UCSD-AML1 (cell line): ENCODE measurements at regions not wholly inside any gene's neighbourhood (a gene's known extent, or its start where the extent isn't known, plus 50 kb on each side); places are given as distances from the start of the nearest gene placed in this dataset.

ENCODE experiments used
- DNase-seq: peaks from one replicate; lab custom pipeline; 2025; ENCODE audit not compliant: unreplicated experiment; lab: John Stamatoyannopoulos, UW

DNA sequence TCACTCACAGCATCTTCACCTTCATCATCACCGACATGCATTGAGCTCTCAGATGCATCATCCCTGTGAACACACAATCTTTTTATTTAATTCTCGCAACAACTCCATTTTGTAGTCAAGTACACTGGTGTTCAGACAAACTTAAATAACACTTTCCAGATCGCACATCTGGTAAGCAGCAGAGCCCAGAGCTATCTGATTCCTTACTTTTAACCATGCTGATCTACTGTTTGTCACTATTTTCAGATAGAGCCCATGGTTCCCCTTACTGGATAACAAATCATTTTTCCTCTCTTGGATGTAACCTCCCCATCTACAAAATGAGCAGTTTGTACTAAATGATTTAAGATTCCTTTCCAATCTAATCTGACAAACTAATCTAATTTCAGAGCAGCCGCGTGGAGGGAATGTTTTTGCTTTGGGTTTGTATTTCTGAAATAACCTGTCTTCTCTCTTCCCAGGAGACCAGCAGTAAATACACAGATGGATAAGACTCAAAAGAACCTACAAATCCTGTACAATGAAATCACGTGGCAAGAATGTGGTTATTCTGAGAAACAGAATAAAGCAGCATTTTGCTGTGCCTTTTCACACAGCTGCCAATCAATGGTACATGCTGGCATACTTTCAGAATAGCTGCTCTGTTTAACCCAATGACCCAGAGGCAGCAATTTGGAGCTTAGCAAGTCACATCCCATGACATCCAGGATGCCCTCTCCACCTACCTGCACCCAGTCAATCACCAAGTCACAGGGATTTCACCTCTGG, 72.9 kb upstream of the CCL2 start:
- no peak for DNase-seq

DNA sequence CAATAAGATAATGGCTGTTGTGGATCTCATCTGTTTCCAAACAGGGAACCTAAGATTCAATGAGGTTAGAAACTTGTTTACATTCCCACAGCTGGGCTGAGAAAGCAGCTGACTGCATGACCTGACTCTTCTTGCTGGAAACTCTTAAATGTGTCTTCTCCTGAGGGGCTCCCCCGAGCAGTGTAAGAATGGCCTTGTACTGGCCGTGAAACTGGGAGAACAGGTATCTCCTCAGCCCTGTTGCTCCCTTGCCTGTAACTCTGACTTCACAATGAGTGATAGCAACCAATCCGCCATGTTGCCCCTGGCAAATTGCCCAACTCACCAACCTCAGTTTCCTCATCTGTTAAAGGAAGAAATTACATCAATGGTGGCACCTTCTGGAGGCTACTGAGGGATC, 59.1 kb upstream of the CCL2 start:
- DNase-seq = no peak

DNA sequence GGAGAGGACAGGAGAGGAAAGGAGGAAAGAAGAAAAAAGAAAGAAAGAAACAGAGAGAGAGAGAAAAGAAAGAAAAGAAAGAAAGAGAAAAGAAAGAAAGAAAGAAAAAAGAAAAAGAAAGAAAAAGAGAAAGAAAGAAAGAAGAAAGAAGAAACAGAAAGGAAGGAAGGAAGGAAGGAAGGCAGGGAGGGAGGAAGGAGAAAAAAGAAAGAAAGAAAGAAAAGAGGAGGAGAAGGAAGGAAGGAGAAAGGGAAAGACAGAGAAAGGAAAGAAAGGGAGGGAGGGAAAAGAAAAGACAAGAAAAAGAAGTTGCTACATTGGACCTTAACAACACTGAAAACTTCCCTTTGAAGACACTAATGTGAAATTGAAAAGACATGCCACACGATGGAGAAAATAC, 56.6 kb upstream of the CCL2 start:
- DNase-seq = no peak

- DNase-seq = no peak
Observed at GRCh38 chr17:34199454-34199853, 55.6 kb upstream of the CCL2 start.

DNA sequence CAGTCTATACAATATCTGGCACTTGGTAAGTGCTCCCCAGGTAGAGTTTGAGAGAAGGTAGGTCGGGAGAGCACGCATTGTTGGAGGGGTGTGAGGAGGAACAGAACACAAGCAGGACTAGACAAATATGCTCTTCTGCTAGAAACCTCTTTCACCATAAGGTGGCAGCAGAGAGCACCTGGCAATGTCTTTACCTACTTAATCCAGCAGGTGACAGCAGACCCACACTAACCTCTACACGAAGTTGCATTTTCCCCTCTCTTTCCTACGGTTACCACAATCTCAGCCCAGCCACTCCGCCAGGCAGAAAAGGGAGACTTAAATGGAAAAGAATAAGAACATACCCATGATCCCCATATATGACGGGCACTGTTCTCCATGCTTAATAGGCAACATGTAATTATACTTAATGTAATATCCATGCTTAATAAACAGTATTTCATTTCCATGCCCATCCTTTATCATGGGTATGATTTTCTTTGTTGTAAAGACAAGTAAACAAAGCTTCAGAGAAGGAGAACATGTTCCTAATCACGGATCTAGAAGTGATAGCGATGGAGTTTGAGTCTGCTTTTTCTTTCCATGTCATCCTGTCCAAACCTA, 55.1 kb upstream of the CCL2 start:
- DNase-seq = peak; percentile 45

DNA sequence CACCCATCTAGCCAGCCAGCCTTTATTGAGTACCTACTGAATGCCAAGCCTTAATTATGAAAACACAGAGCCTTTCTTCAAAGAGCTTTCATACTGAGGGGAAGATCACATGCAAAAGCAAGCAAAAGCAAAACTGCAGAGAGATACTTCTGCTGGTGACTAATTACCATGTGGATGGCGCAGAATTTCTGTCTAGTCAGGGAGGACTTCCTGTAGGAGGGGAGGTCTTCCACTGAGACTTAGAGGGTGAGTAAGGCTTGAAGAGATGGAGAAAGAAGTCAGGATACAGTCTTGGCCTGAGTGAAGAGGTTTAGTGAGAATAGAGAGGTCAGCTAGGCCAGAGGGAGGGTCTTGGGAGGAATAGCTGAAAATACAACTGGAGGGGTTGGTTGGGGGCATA, 53.9 kb upstream of the CCL2 start:
- no peak for DNase-seq

DNA sequence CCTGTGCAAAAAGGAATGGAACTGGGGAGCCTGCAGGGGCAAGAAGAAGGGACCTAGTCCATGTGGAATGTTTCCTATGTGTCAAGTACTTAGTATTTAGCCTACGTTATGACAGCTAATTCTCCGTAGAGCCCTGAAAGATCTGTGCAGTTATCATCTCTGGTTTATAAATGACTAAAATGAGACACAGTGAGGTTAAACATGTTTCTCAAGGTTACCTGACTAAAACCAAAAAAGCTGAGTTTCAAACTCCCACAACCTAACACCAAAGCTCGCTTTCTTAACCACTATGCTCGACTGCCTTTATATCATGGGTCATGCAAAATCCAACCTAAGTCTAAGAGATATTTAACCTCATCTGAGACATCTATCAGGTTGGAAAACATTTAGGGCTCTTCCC, 53.3 kb upstream of the CCL2 start:
- no peak for DNase-seq

DNA sequence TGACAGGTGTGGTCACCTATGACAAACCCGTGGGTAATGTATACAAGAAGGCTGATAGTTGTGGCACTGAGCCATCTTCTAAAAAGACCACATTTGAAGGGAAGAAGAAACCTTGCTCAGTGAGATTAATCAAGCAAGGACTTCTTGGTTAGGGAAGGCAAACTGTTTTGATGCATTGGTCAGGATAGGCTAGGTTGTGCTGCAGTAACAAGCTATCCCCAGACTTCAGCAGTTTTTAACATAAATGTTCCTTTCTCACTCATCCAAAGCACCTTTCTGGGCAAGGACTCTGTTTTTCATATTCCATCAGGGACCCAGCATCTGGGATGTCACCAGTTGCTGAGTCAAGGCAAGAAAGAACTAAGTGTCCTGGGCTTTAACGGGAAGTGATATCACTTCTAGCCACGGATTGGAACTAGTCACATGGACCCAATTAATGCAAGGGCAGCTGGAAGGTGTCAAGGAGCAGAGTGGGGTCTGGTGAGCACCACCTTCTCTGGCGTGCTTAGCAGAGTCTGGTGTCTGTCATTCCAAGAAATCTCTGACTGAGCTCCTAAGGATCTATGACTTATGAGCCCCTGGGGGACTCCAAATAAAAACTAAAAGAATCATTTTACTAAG, 52.0 kb upstream of the CCL2 start:
- no peak for DNase-seq

DNA sequence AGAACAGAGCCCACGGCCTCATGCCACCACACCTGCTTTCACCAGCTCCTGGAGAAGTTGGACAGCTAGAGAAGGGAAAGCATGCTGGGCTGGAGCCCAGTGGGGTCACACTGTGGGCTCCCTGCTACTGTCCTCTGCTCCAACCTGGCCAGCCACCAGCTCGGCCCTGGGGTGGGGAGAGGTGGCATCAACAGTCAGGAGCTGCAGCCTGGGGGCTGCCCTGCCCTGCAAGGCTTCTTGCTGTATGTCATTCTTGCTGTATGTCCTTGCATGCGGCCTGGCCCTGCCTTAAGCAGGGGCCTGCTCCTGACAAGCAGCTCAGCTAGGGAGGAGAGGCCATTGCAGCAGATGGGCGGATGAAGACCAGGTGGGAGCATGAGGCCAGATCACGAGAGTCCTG, 50.7 kb upstream of the CCL2 start:
- no peak for DNase-seq
